ENCODE measurements at regions not wholly inside any gene's neighbourhood (a gene's known extent, or its start where the extent isn't known, plus 50 kb on each side); places are given as distances from the start of the nearest gene placed in this dataset.

DNA sequence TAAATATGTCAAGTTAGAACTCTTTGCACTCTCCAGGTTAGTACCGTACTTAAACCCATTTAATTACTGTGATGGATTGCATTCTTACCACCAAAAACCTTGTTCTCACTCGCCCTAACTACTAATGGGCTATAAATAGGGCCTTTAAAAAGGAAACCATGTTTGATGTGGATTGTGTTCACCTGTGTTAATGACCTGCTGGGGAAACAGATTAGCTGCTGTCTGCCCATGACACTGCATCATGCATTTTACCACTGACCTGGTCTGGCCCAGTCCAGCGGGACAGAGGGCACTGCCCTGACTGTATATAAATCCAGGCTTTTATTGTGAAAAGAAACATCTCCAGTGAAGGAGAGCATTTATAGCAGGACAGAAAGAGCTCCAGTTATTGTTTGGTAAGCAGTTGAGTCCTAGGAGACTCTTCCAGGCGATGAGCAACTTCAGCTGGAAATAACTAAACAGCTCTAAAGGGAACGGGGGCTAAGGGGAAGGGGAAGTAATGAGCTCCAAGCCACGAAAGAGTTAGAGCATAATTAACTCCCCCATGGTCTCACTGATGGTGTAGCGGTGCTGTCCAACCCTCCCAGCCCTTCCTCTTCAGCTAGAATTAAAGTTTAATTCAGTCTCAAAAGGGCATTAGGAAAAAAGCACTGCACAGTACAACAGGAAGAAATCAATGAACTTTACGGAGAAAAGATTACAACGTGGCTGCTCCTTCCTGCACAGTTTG, 303.1 kb downstream of the ENC1 start:
- Histone ChIP-seq H3K9me3 (replicated peaks in 1 of 11) (peaks cover 7 to 18% (median 11%) of the 10 kb centered on the region in 11 experiments; a peak in 20 of 22 replicates), H3K27ac (no peak overlapping the region), H3K4me3 (no peak overlapping the region; a peak in 1 of 20 replicates), H4K20me1 (no peaks in the 10 kb centered on the region), H3K36me3 (no peaks in the 10 kb centered on the region), H3K9ac (no peak overlapping the region), H3K4me2 (no peak overlapping the region), H3K4me1 (0 out of 20 replicates have a peak, but pooled peaks cover 0 to 5% (median 0%) of the 10 kb centered on the region in 10 experiments), H3K27me3 (no peaks in the 10 kb centered on the region)
- TF ChIP-seq Cebpa-rat (IDR thresholded peaks at IDR 0.05): no peak

DNA sequence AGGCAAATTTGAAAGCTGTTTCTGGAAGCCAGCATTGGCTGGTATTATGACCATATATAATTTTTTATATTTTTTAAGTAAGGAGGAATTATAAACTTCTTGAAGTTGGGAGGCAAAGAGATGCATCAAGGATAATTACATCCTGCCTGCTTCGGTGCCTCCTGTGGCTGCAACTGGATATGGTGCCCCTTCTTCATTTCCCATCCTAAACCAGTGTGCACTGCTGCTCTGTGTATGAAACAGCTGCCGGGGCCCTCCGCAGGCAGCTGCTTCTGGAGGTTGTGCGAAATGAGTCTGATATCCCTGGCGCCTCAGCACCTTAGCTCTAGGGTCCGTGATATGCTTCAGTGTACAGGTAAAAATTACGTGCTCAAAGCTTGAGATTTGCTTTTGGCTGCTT, 304.2 kb downstream of the ENC1 start:
- H3K9me3 ChIP-seq (replicated peaks in 1 of 11): peaks cover 7 to 18% (median 11%) of the 10 kb centered on the region in 11 experiments; a peak in 20 of 22 replicates
- H3K9ac ChIP-seq: no peak overlapping the region
- H3K4me1 ChIP-seq: 0 out of 20 replicates have a peak, but pooled peaks cover 0 to 5% (median 0%) of the 10 kb centered on the region in 10 experiments
- H3K4me2 ChIP-seq: no peak overlapping the region
- TF ChIP-seq Cebpa-rat (IDR thresholded peaks at IDR 0.05): no peak
- H4K20me1 ChIP-seq: no peaks in the 10 kb centered on the region
- H3K36me3 ChIP-seq: no peaks in the 10 kb centered on the region
- H3K27ac ChIP-seq: no peak overlapping the region
- H3K27me3 ChIP-seq: 0 out of 22 replicates have a peak, but pooled peaks cover 0 to under 1% (median 0%) of the 10 kb centered on the region in 11 experiments
- H3K4me3 ChIP-seq: no peak overlapping the region

DNA sequence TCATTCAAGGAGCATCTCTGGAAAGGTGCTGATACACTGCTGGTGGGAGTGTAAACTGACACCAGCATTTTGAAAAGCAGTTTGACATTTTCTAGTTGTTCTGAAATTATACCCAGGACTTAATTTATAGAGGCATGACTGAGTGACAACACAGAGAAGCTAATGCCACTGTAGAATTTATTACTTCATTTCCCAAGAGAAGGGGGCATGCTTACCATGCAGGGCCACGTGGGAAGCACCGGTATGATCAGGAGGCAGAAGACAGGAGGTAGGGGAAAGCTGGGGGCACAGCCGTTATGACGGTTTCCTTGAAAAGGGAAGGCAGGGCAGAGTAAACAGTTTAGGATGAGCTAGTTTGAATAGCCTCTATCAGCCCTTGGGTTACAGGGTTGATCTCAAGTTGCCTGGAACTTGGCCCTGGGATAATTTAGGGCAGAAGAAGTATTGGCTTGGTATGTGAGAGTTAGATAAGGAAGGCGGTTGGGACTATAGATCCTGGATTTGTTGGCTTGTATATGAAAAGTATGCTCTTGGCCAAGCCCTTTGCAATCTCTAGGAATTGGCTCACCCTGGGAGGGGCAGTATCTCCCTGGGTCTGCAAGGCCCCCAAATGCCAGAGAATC, 305.7 kb downstream of the ENC1 start:
- H3K4me2 ChIP-seq: no peak overlapping the region
- H3K36me3 ChIP-seq: no peaks in the 10 kb centered on the region
- no peak overlapping the region for H3K27ac ChIP-seq
- 0 out of 22 replicates have a peak, but pooled peaks cover 0 to 5% (median 0%) of the 10 kb centered on the region in 11 experiments for H3K27me3 ChIP-seq
- no peak for TF ChIP-seq Cebpa-rat (IDR thresholded peaks at IDR 0.05)
- H3K9ac ChIP-seq: no peak overlapping the region
- H3K9me3 ChIP-seq (replicated peaks in 1 of 11): peaks cover 7 to 18% (median 11%) of the 10 kb centered on the region in 11 experiments; a peak in 20 of 22 replicates
- H4K20me1 ChIP-seq: no peaks in the 10 kb centered on the region
- no peaks in the 10 kb centered on the region for H3K4me1 ChIP-seq
- no peak overlapping the region for H3K4me3 ChIP-seq

DNA sequence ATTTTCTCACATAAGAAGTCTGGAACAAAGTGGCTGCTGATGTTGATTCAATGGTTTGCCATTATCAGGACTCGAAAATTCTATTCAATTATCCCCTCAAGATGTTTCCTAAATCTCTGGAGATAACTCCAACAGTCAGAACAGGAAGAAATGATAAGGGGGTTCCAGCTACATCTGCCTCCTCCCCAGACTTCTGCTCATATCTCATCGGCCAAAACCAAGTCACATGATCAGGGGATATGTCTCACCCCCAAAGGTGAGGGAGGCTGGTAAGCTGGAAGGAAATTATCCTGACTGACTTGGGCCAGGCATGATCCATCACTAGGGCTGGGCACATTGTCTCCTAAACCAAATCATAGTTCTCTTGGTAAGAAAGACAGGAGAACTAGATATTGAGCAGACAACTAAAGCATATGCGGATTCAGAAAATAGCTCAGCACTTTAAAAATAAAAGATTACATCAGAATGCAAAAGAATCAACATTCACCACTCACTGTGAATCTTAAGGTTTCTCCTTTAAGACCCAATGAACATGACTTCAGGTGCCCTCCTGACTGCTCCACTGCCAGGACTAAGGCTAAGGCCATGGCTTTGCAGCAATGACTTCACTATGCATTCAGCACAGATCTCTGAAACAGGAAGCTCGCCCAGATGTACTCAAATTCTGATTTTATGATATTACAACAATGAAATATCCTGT, 306.3 kb downstream of the ENC1 start:
- Histone ChIP-seq H3K4me2 (no peak overlapping the region), H3K36me3 (no peaks in the 10 kb centered on the region), H4K20me1 (no peaks in the 10 kb centered on the region), H3K4me3 (no peak overlapping the region), H3K4me1 (no peaks in the 10 kb centered on the region), H3K9ac (no peak overlapping the region), H3K9me3 (replicated peaks in 1 of 11) (peaks cover 7 to 18% (median 11%) of the 10 kb centered on the region in 11 experiments; a peak in 20 of 22 replicates), H3K27me3 (peaks cover 0 to 5% (median 0%) of the 10 kb centered on the region in 11 experiments; a peak in 1 of 22 replicates), H3K27ac (no peak overlapping the region)
- no peak for TF ChIP-seq Cebpa-rat (IDR thresholded peaks at IDR 0.05)

GRCh38 chr5:74333430-74333829, 307.1 kb downstream of the ENC1 start:
- no peak overlapping the region for H3K9ac ChIP-seq
- H3K27ac ChIP-seq: no peak overlapping the region
- TF ChIP-seq Cebpa-rat (IDR thresholded peaks at IDR 0.05): no peak
- no peaks in the 10 kb centered on the region for H4K20me1 ChIP-seq
- peaks cover 0 to 7% (median 0%) of the 10 kb centered on the region in 11 experiments; a peak in 3 of 22 replicates for H3K27me3 ChIP-seq
- no peaks in the 10 kb centered on the region for H3K36me3 ChIP-seq
- H3K9me3 ChIP-seq (replicated peaks in 1 of 11): peaks cover 7 to 18% (median 11%) of the 10 kb centered on the region in 11 experiments; a peak in 20 of 22 replicates
- no peaks in the 10 kb centered on the region for H3K4me1 ChIP-seq
- H3K4me3 ChIP-seq: no peak overlapping the region
- no peak overlapping the region for H3K4me2 ChIP-seq

GRCh38 chr5:74332682-74333081, 307.8 kb downstream of the ENC1 start:
- Histone ChIP-seq H3K27ac (no peak overlapping the region), H3K4me1 (peaks cover 0 to 5% (median under 1%) of the 10 kb centered on the region in 10 experiments; a peak in 14 of 20 replicates), H3K27me3 (peaks cover 0 to 11% (median 0%) of the 10 kb centered on the region in 11 experiments; a peak in 3 of 22 replicates), H3K4me3 (no peak overlapping the region), H3K9me3 (replicated peaks in 1 of 11) (peaks cover 7 to 15% (median 8%) of the 10 kb centered on the region in 11 experiments; a peak in 20 of 22 replicates), H4K20me1 (no peaks in the 10 kb centered on the region), H3K4me2 (no peak overlapping the region), H3K9ac (no peak overlapping the region), H3K36me3 (no peaks in the 10 kb centered on the region)
- TF ChIP-seq Cebpa-rat (IDR thresholded peaks at IDR 0.05): no peak

- Histone ChIP-seq H3K4me1 (peaks cover 6 to 12% (median 8%) of the 10 kb centered on the region in 10 experiments), H3K9me3 (replicated peaks in 1 of 11) (peaks cover under 1 to 8% (median 2%) of the 10 kb centered on the region in 11 experiments; a peak in 17 of 22 replicates), H3K27me3 (peaks cover 0 to 11% (median 0%) of the 10 kb centered on the region in 11 experiments; a peak in 3 of 22 replicates), H3K4me2 (no peak overlapping the region), H3K4me3 (no peak overlapping the region), H3K27ac (no peak overlapping the region), H4K20me1 (0 out of 22 replicates have a peak, but pooled peaks cover 0 to under 1% (median 0%) of the 10 kb centered on the region in 11 experiments), H3K36me3 (no peaks in the 10 kb centered on the region), H3K9ac (no peak overlapping the region)
- no peak for TF ChIP-seq Cebpa-rat (IDR thresholded peaks at IDR 0.05)
These were observed 308.5 kb downstream of the ENC1 start for GRCh38 chr5:74332006-74332405.

DNA sequence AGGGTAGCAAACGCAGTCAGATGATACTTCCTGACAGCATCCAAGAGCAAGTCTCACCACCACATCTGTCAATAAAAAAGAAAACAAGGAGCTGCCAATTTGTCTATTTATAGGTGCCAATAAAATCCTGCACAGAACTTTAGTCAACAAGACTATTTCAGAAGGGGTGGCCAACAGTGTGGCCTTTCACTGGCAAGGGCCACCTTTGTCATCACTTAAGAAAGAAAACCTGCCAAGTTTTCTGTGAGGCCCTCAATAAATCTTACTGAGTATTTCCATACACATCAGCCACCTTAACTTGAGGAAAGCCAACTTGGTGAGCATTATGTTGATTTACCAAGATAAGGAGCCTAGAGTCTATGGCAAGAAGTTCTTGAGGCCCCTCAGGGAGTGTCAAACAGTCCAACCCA, 312.3 kb downstream of the ENC1 start:
- Histone ChIP-seq H3K4me3 (no peak overlapping the region), H3K9ac (no peak overlapping the region), H3K36me3 (no peaks in the 10 kb centered on the region), H3K9me3 (replicated peaks in 1 of 11) (no peaks in the 10 kb centered on the region), H3K27me3 (peaks cover 0 to 20% (median 0%) of the 10 kb centered on the region in 11 experiments; a peak in 4 of 22 replicates), H3K4me2 (peak overlapping the region in 3 of 11 experiments; percentile 6 to 81 (median 75); a peak in 1 of 22 replicates), H3K4me1 (peaks cover 14 to 26% (median 20%) of the 10 kb centered on the region in 10 experiments), H4K20me1 (peaks cover 0 to 6% (median 0%) of the 10 kb centered on the region in 11 experiments; a peak in 1 of 22 replicates), H3K27ac (no peak overlapping the region)
- no peak for TF ChIP-seq Cebpa-rat (IDR thresholded peaks at IDR 0.05)
